PC-3 (cell line): ENCODE measurements at regions not wholly inside any gene's neighbourhood (a gene's known extent, or its start where the extent isn't known, plus 50 kb on each side); places are given as distances from the start of the nearest gene placed in this dataset.
A peak's percentile ranks its signal among the peaks of the same experiment; 100 is the strongest.

Experiments
- ATAC-seq: fragments of 200-7000 bp; cut with Tn5 transposase; 2 replicates; pipeline ENCODE4 v1.9.1; 2020; ENCODE audit warnings: mild to moderate bottlenecking, moderate library complexity
- BruUV-seq: library from RNA; stranded (reverse); fragments of 400-500 nt; replicated peaks from 2 replicates; lab custom pipeline; 2021; lab: Mats Ljungman, UMichigan
- CTCF ChIA-PET: fragments of 300-600 bp; sonication (Branson Sonifier 250); formaldehyde crosslinking; loops from one replicate; lab custom pipeline; 2022; ENCODE audit warnings: antibody characterized with exemption; lab: Charles Lee
- POLR2A ChIA-PET: fragments of 300-600 bp; sonication (Branson Sonifier 250); formaldehyde crosslinking; loops from one replicate; lab custom pipeline; 2022; ENCODE audit warnings: antibody characterized with exemption; ENCODE audit not compliant: unreplicated experiment; lab: Charles Lee
- DNase-seq: peaks from one replicate; pipeline ENCODE4 v3.0.0-alpha.2; 2015
- H2AFZ ChIP-seq: fragments of 300-600 bp; sonication (generic); 2 replicates; pipeline ENCODE4 v1.6.0; 2016; ENCODE audit warnings: antibody characterized with exemption, low read length
- H3F3A ChIP-seq: fragments of 300-600 bp; sonication (generic); one replicate; pipeline ENCODE4 v1.6.0; 2017; ENCODE audit warnings: antibody characterized with exemption, low read length, control low read depth, mild to moderate bottlenecking; ENCODE audit not compliant: unreplicated experiment
- H3K27ac ChIP-seq: fragments of 300-600 bp; sonication (generic); 2 replicates; pipeline ENCODE4 v1.5.1; 2016; ENCODE audit warnings: mild to moderate bottlenecking, low read length
- H3K27me3 ChIP-seq: fragments of 300-600 bp; sonication (generic); 2 replicates; pipeline ENCODE4 v1.6.1; 2016; ENCODE audit warnings: low read length, mixed read lengths
- H3K36me3 ChIP-seq: fragments of 300-600 bp; sonication (generic); 2 replicates; pipeline ENCODE4 v1.6.1; 2016; ENCODE audit warnings: low read depth, mixed run types, low read length, mixed read lengths
- H3K4me1 ChIP-seq: fragments of 300-600 bp; sonication (generic); 2 replicates; pipeline ENCODE4 v1.5.1; 2016; ENCODE audit warnings: low read length; ENCODE audit not compliant: insufficient read depth
- H3K4me2 ChIP-seq: fragments of 300-600 bp; sonication (generic); 2 replicates; pipeline ENCODE4 v1.6.0; 2016; ENCODE audit warnings: low read length
- H3K4me3 ChIP-seq: fragments of 300-600 bp; sonication (generic); 2 replicates; pipeline ENCODE4 v1.5.1; 2016; ENCODE audit warnings: mild to moderate bottlenecking, low read length, mixed read lengths
- H3K79me2 ChIP-seq: fragments of 300-600 bp; sonication (generic); 2 replicates; pipeline ENCODE4 v1.6.1; 2017; ENCODE audit warnings: low read length, mixed read lengths
- H3K9ac ChIP-seq: fragments of 300-600 bp; sonication (generic); 2 replicates; pipeline ENCODE4 v1.6.0; 2016; ENCODE audit warnings: mild to moderate bottlenecking, low read length
- H3K9me2 ChIP-seq: fragments of 300-600 bp; sonication (generic); replicated peaks from 2 replicates; pipeline ENCODE4 v1.6.1; 2016; ENCODE audit warnings: mixed run types, low read length, mixed read lengths
- H3K9me3 ChIP-seq: fragments of 300-600 bp; sonication (generic); 2 replicates; pipeline ENCODE4 v1.6.1; 2016; ENCODE audit warnings: low read length, mixed read lengths
- H4K20me1 ChIP-seq: fragments of 300-600 bp; sonication (generic); 2 replicates; pipeline ENCODE4 v1.6.1; 2016; ENCODE audit warnings: low read length, mixed read lengths
- EZH2 ChIP-seq: fragments of 300-600 bp; sonication (generic); IDR thresholded peaks from one replicate; pipeline ENCODE4 v1.6.1; 2017; ENCODE audit warnings: antibody characterized with exemption, mild to moderate bottlenecking, low read length; ENCODE audit not compliant: unreplicated experiment
- EZH2phosphoT487 ChIP-seq: fragments of 300-600 bp; sonication (generic); IDR thresholded peaks from 2 replicates; pipeline ENCODE4 v1.6.1; 2018; ENCODE audit warnings: mild to moderate bottlenecking, antibody characterized with exemption, low read length, borderline replicate concordance
- intact Hi-C: fragments of 100-400 bp; cut with micrococcal nuclease; formaldehyde crosslinking; loops from 2 replicates; pipeline ENCODE4 v1.9.0; 2023
- TF ChIP-seq, protein P1 (sequence below): fragments of 300-600 bp; sonication (generic); conservative IDR thresholded peaks from 2 replicates; pipeline ENCODE4 v1.5.1; 2017; ENCODE audit warnings: antibody characterized with exemption, low read depth, mild to moderate bottlenecking, low read length

DNA sequence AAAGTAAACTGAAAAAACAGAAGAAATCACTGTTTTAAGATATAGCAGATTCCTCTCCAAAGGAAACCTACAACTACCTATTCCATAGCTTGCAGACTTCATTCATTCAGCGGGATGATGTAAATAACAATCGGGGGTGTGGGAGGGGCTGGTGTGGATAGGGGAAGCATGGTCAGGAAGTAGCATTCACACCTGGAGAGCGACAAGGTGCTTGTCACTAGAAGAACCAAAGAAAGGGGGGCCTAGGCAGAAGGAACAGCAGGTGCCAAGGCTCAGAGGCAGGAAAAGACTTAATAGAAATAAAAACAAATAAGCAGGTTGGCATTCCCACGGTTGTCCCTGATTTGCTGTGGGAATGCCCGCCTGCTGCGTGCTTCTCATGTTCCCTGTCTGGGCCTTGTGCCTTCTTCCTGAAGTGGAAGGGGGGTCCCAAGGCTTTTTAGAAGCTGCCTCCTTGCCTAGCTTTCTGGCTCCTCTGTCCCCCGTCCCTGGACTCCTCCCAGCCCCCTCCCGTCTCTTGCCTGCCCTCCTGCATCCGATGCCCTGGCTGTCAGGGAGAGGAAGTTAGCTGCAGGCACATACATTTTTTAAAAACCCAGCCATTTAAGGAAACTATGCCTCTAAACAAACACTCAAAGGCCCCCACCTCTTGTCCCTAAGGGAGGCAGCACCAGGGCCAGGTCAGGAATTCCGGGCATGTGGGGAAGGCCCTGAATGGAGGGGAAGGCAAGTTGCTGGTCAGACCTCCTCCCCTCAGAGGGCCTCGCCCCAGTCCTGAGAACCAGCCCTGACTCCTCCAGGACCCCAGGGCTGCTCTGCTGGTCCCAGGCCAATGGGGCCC, 54.7 kb upstream of the PRDM11 start:
- H2AFZ ChIP-seq, result no peak overlapping the region
- H3K9me2 ChIP-seq, result no peaks in the 10 kb centered on the region
- no peaks in the 10 kb centered on the region for H3F3A ChIP-seq
- no peaks in the 10 kb centered on the region for H3K79me2 ChIP-seq
- no peaks in the 10 kb centered on the region for H4K20me1 ChIP-seq
- ChIA-PET POLR2A (interaction anchor here (0.7 kb wide), 1 partner anchor 137 kb away, joined by 3 read pairs; no protein-coding TSS in a partner anchor), CTCF (interaction anchor here (0.6 kb wide), 2 partner anchors 19 kb away, joined by 3 read pairs; no protein-coding TSS in a partner anchor)
- H3K36me3 ChIP-seq, result no peaks in the 10 kb centered on the region
- no peak overlapping the region for H3K4me2 ChIP-seq
- BruUV-seq, result no TSS peak
- H3K4me3 ChIP-seq, result no peak overlapping the region
- H3K9ac ChIP-seq, result no peak overlapping the region
- H3K4me1 ChIP-seq, result peaks cover 43% of the 10 kb centered on the region
- no peaks in the 10 kb centered on the region for H3K27me3 ChIP-seq
- no peaks in the 10 kb centered on the region for H3K9me3 ChIP-seq
- intact Hi-C loops, result no loop called here
- ATAC-seq (no peak), DNase-seq (no peak)
- TF ChIP-seq EZH2phosphoT487 (no peak), EZH2 (no peak)
- TF ChIP-seq, protein P1, sequence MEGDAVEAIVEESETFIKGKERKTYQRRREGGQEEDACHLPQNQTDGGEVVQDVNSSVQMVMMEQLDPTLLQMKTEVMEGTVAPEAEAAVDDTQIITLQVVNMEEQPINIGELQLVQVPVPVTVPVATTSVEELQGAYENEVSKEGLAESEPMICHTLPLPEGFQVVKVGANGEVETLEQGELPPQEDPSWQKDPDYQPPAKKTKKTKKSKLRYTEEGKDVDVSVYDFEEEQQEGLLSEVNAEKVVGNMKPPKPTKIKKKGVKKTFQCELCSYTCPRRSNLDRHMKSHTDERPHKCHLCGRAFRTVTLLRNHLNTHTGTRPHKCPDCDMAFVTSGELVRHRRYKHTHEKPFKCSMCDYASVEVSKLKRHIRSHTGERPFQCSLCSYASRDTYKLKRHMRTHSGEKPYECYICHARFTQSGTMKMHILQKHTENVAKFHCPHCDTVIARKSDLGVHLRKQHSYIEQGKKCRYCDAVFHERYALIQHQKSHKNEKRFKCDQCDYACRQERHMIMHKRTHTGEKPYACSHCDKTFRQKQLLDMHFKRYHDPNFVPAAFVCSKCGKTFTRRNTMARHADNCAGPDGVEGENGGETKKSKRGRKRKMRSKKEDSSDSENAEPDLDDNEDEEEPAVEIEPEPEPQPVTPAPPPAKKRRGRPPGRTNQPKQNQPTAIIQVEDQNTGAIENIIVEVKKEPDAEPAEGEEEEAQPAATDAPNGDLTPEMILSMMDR, result no peak
- H3K27ac ChIP-seq, result no peak overlapping the region

DNA sequence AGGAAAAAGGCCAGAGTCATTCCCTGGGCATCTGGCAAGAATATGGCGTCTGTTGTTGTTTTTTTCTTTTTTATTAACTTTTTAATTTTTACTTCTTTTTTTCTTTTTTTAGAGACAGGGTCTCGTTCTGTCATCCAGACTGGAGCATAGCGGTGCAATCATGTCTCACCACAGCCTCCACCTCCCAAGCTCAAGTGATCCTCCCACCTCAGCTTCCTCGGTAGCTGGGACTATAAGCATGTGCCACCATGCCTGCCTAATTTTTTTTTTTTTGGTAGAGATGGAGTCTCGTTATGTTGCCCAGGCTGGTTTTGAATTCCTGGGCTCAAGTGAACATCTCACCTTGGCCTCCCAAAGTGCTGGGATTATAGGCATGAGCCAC, 54.0 kb upstream of the PRDM11 start:
- Histone ChIP-seq H3K27ac (peak overlapping the region; percentile 70), H3K4me1 (peaks cover 43% of the 10 kb centered on the region), H4K20me1 (no peaks in the 10 kb centered on the region), H3K4me3 (no peak overlapping the region), H3K27me3 (no peaks in the 10 kb centered on the region), H3K9ac (peak overlapping the region; percentile 19; the same call in 1 of the 2 replicates), H3K4me2 (peak overlapping the region; percentile 75), H3K36me3 (no peaks in the 10 kb centered on the region), H3F3A (no peaks in the 10 kb centered on the region), H3K9me3 (no peaks in the 10 kb centered on the region), H3K79me2 (no peaks in the 10 kb centered on the region), H3K9me2 (no peaks in the 10 kb centered on the region), H2AFZ (no peak overlapping the region)
- ChIA-PET CTCF (interaction anchor here (0.6 kb wide), 1 partner anchor 12 kb away, joined by 3 read pairs; no protein-coding TSS in a partner anchor), POLR2A (no interaction called here)
- DNase-seq (no peak), ATAC-seq (no peak)
- intact Hi-C loops, result no loop called here
- TF ChIP-seq EZH2, result no peak
- TF ChIP-seq, protein P1, result no peak
- no peak for TF ChIP-seq EZH2phosphoT487
- BruUV-seq, result no TSS peak
